Ovary (tissue), 7 donors: ENCODE measurements at regions not wholly inside any gene's neighbourhood (a gene's known extent, or its start where the extent isn't known, plus 50 kb on each side); places are given as distances from the start of the nearest gene placed in this dataset.

Source experiments
- DNase-seq, 5 donors: peaks; one replicate each; pipeline ENCODE4 v3.0.0-alpha.2; 2019 to 2020
- H3K27ac ChIP-seq, 2 donors: fragments of 200-600 bp; one replicate each; pipeline versions ENCODE4 v1.5.1 to v1.8.0; 2019 to 2022
- H3K27me3 ChIP-seq: fragments of 200-600 bp; one replicate; pipeline ENCODE4 v1.8.0; 2022
- H3K36me3 ChIP-seq: fragments of 200-600 bp; sonication (generic); one replicate; pipeline ENCODE4 v1.5.1; 2019
- H3K4me1 ChIP-seq: one replicate; pipeline ENCODE4 v1.8.1; 2013; ENCODE audit warnings: mild to moderate bottlenecking, moderate library complexity; ENCODE audit not compliant: insufficient read depth
- H3K4me3 ChIP-seq: fragments of 200-600 bp; sonication (generic); one replicate; pipeline ENCODE4 v1.5.1; 2017
- H3K9me3 ChIP-seq, 2 donors: fragments of 200-600 bp in 1 of 2; sonication (generic) in 1 of 2; one replicate each; pipeline versions ENCODE4 v1.5.1 to v1.8.1; 2013 to 2019; ENCODE audit warnings: mild to moderate bottlenecking in 1 of 2, moderate library complexity in 1 of 2
- EP300 ChIP-seq: sonication (generic); formaldehyde crosslinking; IDR thresholded peaks from one replicate; pipeline ENCODE4 v1.6.1; 2017; ENCODE audit warnings: antibody characterized with exemption
- POLR2A ChIP-seq: fragments of 450-650 bp; IDR thresholded peaks from one replicate; pipeline ENCODE4 v1.6.1; 2017; ENCODE audit warnings: antibody characterized with exemption, mild to moderate bottlenecking, moderate library complexity
- WGBS, 3 donors: extraction: QIAGEN DNeasy Blood & Tissue Kit in 1 of 3; methylation state at CpG; one replicate each; pipeline versions ENCODE4 v1.1.5 to v1.1.7; 2013 to 2017; 5-methylcytosine and 5-hydroxymethylcytosine counted together
- intact Hi-C, 4 donors: fragments of 100-400 bp; cut with DNase I; formaldehyde crosslinking; loops; one replicate each; pipeline versions ENCODE4 v1.11.0 to v1.15.1; 2022 to 2023
- TF ChIP-seq, protein P1 (sequence below), 3 donors: fragments of 450-650 bp in 2 of 3; fragments of 200-600 bp in 1 of 3; IDR thresholded peaks; one replicate each; pipeline versions ENCODE4 v1.5.1 to v1.8.0; 2016 to 2022; ENCODE audit warnings: antibody characterized with exemption in 3 of 3, mild to moderate bottlenecking in 1 of 3
- donor health status: DM: no; HTN: no; CAD: no; lungs with moderate emphysema.
- donor health status: DM: no; HTN: no; CAD: no.
- donor health status: Bipolar disorder and iron deficiency.
- donor health status: DM: no; HTN: no; CAD: no.
- donor health status: DM: yes; HTN: yes; CAD: no.

DNA sequence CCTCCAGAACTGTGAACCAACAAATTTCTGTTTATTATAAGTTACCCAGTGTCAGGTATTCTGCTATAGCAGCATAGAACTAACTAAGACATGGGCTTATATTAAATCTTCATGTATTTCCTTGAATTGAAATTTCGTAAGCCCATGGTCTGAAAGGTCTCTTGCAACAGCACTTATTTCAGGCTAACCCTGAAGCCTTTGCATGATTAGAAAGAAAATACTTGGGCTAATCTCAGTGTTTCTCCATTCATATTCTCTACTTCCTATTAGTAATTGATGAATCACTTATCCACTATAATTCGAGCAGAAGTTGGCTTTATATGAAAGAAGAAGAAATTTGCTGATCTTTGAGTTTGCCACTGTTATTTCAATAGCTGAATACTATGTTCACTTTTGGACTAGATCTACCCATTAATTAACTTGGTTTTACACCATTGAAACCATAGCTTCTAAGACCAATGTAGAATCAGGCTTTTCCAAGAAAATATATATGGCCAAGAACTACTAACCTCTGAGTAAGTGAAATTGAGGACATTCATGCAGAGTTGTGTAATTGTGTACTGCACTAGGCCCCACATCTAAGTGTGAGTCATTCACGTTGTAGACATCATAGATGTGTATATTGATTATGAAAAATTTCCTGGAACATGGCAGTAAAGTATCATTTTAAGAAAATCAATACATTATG lies 731.6 kb downstream of the SOCS6 start:
- intact Hi-C loops, result no loop called here
- no peak for TF ChIP-seq EP300
- TF ChIP-seq, protein P1, sequence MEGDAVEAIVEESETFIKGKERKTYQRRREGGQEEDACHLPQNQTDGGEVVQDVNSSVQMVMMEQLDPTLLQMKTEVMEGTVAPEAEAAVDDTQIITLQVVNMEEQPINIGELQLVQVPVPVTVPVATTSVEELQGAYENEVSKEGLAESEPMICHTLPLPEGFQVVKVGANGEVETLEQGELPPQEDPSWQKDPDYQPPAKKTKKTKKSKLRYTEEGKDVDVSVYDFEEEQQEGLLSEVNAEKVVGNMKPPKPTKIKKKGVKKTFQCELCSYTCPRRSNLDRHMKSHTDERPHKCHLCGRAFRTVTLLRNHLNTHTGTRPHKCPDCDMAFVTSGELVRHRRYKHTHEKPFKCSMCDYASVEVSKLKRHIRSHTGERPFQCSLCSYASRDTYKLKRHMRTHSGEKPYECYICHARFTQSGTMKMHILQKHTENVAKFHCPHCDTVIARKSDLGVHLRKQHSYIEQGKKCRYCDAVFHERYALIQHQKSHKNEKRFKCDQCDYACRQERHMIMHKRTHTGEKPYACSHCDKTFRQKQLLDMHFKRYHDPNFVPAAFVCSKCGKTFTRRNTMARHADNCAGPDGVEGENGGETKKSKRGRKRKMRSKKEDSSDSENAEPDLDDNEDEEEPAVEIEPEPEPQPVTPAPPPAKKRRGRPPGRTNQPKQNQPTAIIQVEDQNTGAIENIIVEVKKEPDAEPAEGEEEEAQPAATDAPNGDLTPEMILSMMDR (IDR thresholded peaks at IDR 0.05), result no peak
- TF ChIP-seq POLR2A, result no peak
- no peak for DNase-seq
- no peaks in the 10 kb centered on the region for H3K27me3 ChIP-seq
- H3K27ac ChIP-seq, result no peak overlapping the region
- no peaks in the 10 kb centered on the region for H3K36me3 ChIP-seq
- no peaks in the 10 kb centered on the region for H3K4me1 ChIP-seq
- H3K4me3 ChIP-seq, result no peak overlapping the region
- 74 to 81% (median 74%) methylated on average over 3 of the region's 3 CpGs for WGBS, 3 donors
- no peaks in the 10 kb centered on the region for H3K9me3 ChIP-seq

- intact Hi-C loops, result no loop called here
Observed at GRCh38 chr18:71018816-71019215, 730.0 kb downstream of the SOCS6 start.

DNA sequence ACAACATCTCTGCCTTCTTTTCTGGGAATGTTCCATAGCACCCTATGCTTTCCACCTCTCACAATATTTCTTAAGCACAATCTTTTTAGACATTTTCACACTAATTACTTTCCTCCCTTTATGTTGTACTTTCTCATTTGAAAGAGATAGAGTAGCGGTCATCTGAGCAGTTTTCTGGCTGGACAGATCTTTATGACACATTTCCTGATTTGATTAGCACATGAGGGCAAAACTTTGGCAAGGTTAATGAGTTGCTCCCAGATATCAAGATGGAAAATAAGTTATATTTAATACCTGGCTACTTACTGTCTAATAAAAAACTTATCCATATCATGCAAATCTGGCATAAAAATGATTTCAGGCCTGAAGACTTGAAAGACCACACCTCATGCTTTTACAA lies 723.9 kb downstream of the SOCS6 start:
- Histone ChIP-seq H3K36me3 (no peaks in the 10 kb centered on the region), H3K27me3 (no peaks in the 10 kb centered on the region), H3K4me3 (no peak overlapping the region), H3K9me3 (no peaks in the 10 kb centered on the region), H3K4me1 (no peaks in the 10 kb centered on the region), H3K27ac (no peak overlapping the region)
- no peak for TF ChIP-seq EP300
- no peak for TF ChIP-seq POLR2A
- TF ChIP-seq, protein P1 (IDR thresholded peaks at IDR 0.05), result no peak
- intact Hi-C loops, result no loop called here
- 54 to 62% (median 55%) methylated on average over 1 of the region's 1 CpG for WGBS, 3 donors
- no peak for DNase-seq

More at GRCh38 chr18:71018816-71019215, 730.0 kb downstream of the SOCS6 start:
- no peak overlapping the region for H3K4me3 ChIP-seq
- no peak overlapping the region for H3K27ac ChIP-seq
- no peak for DNase-seq
- no peaks in the 10 kb centered on the region for H3K9me3 ChIP-seq
- no peaks in the 10 kb centered on the region for H3K36me3 ChIP-seq
- H3K4me1 ChIP-seq, result no peaks in the 10 kb centered on the region
- H3K27me3 ChIP-seq, result no peaks in the 10 kb centered on the region
- TF ChIP-seq POLR2A, result no peak

GRCh38 chr18:71011389-71011788 lies 722.5 kb downstream of the SOCS6 start:
- H3K9me3 ChIP-seq, result no peaks in the 10 kb centered on the region
- DNase-seq, result no peak
- no peak overlapping the region for H3K27ac ChIP-seq
- 74 to 86% (median 76%) methylated on average over 2 of the region's 2 CpGs for WGBS, 3 donors
- TF ChIP-seq, protein P1 (IDR thresholded peaks at IDR 0.05), result no peak
- TF ChIP-seq POLR2A, result no peak
- TF ChIP-seq EP300, result no peak
- no peaks in the 10 kb centered on the region for H3K27me3 ChIP-seq
- intact Hi-C loops, result no loop called here
- no peak overlapping the region for H3K4me3 ChIP-seq
- H3K36me3 ChIP-seq, result no peaks in the 10 kb centered on the region
- no peaks in the 10 kb centered on the region for H3K4me1 ChIP-seq

GRCh38 chr18:71008257-71008656 lies 719.4 kb downstream of the SOCS6 start:
- whole genome bisulfite sequencing, 3 donors, result 72 to 82% (median 73%) methylated on average over 3 of the region's 3 CpGs
- no peak overlapping the region for H3K4me3 ChIP-seq
- TF ChIP-seq EP300, result no peak
- TF ChIP-seq, protein P1 (IDR thresholded peaks at IDR 0.05), result no peak
- TF ChIP-seq POLR2A, result no peak
- intact Hi-C loops, result no loop called here
- no peak overlapping the region for H3K27ac ChIP-seq
- H3K27me3 ChIP-seq, result no peaks in the 10 kb centered on the region
- H3K4me1 ChIP-seq, result no peaks in the 10 kb centered on the region
- H3K36me3 ChIP-seq, result no peaks in the 10 kb centered on the region
- no peak for DNase-seq
- no peaks in the 10 kb centered on the region for H3K9me3 ChIP-seq
